GM12878 (cell line): ENCODE measurements at regions not wholly inside any gene's neighbourhood (a gene's known extent, or its start where the extent isn't known, plus 50 kb on each side); places are given as distances from the start of the nearest gene placed in this dataset.

ENCODE experiments used
- BHLHE40 ChIP-seq, 2 experiments: fragments of 450-650 bp in 1 of 2; IDR thresholded peaks; 2 replicates each; pipeline ENCODE4 v1.6.1; 2011 to 2017; ENCODE audit warnings: low read depth in 2 of 2, borderline replicate concordance in 1 of 2, improper control_type of control experiment in 1 of 2, low read length in 1 of 2, mild to moderate bottlenecking in 1 of 2
- EGR1 ChIP-seq, 2 experiments: IDR thresholded peaks; 1 replicate in 1 of 2; 2 replicates in 1 of 2; pipeline ENCODE4 v1.6.1; 2011 to 2012; ENCODE audit warnings: low read depth in 2 of 2, low read length in 2 of 2, borderline replicate concordance in 1 of 2, mild to moderate bottlenecking in 1 of 2, moderate library complexity in 1 of 2
- HDAC6 ChIP-seq: fragments of 200-600 bp; sonication (generic); IDR thresholded peaks from one replicate; pipeline ENCODE4 v1.8.0; 2017; ENCODE audit warnings: antibody characterized with exemption; ENCODE audit not compliant: unreplicated experiment
- NR2C2 ChIP-seq: IDR thresholded peaks from 2 replicates; pipeline ENCODE4 v1.6.1; 2011; ENCODE audit warnings: borderline replicate concordance, low read depth; ENCODE audit not compliant: control insufficient read depth, insufficient read length
- PBX3 ChIP-seq: IDR thresholded peaks from 2 replicates; pipeline ENCODE4 v1.6.1; 2011; ENCODE audit warnings: mild to moderate bottlenecking, low read depth, low read length, moderate library complexity; ENCODE audit not compliant: insufficient replicate concordance
- PML ChIP-seq: IDR thresholded peaks from 2 replicates; pipeline ENCODE4 v1.6.1; 2012; ENCODE audit warnings: low read length, inconsistent platforms
- POLR2AphosphoS5 ChIP-seq: IDR thresholded peaks from 2 replicates; pipeline ENCODE4 v1.6.1; 2011; ENCODE audit warnings: mild to moderate bottlenecking, low read length, inconsistent platforms
- SMAD1 ChIP-seq: fragments of 450-650 bp; IDR thresholded peaks from 2 replicates; pipeline ENCODE4 v1.6.1; 2018; ENCODE audit warnings: mild to moderate bottlenecking, low read depth; ENCODE audit not compliant: partially characterized antibody
- TAF1 ChIP-seq: IDR thresholded peaks from 2 replicates; pipeline ENCODE4 v1.6.1; 2011; ENCODE audit warnings: mild to moderate bottlenecking, low read depth, low read length, borderline replicate concordance
- ZBTB33 ChIP-seq: fragments of 450-650 bp; IDR thresholded peaks from 2 replicates; pipeline ENCODE4 v1.6.1; 2017; ENCODE audit warnings: mild to moderate bottlenecking
- TF ChIP-seq, protein P1 (sequence below), 3 experiments: IDR thresholded peaks in 2 of 3; conservative IDR thresholded peaks in 1 of 3; 2 replicates each; pipeline ENCODE4 v1.5.1; 2011; ENCODE audit warnings: low read depth in 3 of 3, low read length in 3 of 3, mild to moderate bottlenecking in 3 of 3, control low read depth in 2 of 3, moderate library complexity in 2 of 3, inconsistent platforms in 1 of 3, mixed read lengths in 1 of 3; ENCODE audit not compliant: control insufficient read depth in 2 of 3, insufficient read depth in 1 of 3; ENCODE audit errors: extremely low read depth in 1 of 3
- TF ChIP-seq, protein P2 (sequence below): fragments of 450-650 bp; IDR thresholded peaks from 2 replicates; pipeline ENCODE4 v1.6.1; 2017; ENCODE audit warnings: low read depth, mild to moderate bottlenecking, moderate library complexity
- TF ChIP-seq, protein P3 (sequence below): IDR thresholded peaks from 2 replicates; pipeline ENCODE4 v1.6.1; 2012; ENCODE audit warnings: mild to moderate bottlenecking, low read depth, low read length

- TF ChIP-seq, protein P1, sequence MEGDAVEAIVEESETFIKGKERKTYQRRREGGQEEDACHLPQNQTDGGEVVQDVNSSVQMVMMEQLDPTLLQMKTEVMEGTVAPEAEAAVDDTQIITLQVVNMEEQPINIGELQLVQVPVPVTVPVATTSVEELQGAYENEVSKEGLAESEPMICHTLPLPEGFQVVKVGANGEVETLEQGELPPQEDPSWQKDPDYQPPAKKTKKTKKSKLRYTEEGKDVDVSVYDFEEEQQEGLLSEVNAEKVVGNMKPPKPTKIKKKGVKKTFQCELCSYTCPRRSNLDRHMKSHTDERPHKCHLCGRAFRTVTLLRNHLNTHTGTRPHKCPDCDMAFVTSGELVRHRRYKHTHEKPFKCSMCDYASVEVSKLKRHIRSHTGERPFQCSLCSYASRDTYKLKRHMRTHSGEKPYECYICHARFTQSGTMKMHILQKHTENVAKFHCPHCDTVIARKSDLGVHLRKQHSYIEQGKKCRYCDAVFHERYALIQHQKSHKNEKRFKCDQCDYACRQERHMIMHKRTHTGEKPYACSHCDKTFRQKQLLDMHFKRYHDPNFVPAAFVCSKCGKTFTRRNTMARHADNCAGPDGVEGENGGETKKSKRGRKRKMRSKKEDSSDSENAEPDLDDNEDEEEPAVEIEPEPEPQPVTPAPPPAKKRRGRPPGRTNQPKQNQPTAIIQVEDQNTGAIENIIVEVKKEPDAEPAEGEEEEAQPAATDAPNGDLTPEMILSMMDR (IDR thresholded peaks at IDR 0.05 in 2 of 3, conservative IDR thresholded peaks at IDR 0.05 in 1 of 3; ENCODE audit: control insufficient read depth in 2 of 3, extremely low read depth in 1 of 3, insufficient read depth in 1 of 3, low read depth in 3 of 3, low read length in 3 of 3), result no peak
- TF ChIP-seq, protein P2, sequence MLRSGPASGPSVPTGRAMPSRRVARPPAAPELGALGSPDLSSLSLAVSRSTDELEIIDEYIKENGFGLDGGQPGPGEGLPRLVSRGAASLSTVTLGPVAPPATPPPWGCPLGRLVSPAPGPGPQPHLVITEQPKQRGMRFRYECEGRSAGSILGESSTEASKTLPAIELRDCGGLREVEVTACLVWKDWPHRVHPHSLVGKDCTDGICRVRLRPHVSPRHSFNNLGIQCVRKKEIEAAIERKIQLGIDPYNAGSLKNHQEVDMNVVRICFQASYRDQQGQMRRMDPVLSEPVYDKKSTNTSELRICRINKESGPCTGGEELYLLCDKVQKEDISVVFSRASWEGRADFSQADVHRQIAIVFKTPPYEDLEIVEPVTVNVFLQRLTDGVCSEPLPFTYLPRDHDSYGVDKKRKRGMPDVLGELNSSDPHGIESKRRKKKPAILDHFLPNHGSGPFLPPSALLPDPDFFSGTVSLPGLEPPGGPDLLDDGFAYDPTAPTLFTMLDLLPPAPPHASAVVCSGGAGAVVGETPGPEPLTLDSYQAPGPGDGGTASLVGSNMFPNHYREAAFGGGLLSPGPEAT, result no peak
- no peak for TF ChIP-seq EGR1 (IDR thresholded peaks at IDR 0.05; ENCODE audit: borderline replicate concordance in 1 of 2, low read depth in 2 of 2, low read length in 2 of 2)
- TF ChIP-seq ZBTB33, result no peak
- TF ChIP-seq HDAC6, result no peak
- no peak for TF ChIP-seq PML
- TF ChIP-seq POLR2AphosphoS5, result no peak
- TF ChIP-seq, protein P3, sequence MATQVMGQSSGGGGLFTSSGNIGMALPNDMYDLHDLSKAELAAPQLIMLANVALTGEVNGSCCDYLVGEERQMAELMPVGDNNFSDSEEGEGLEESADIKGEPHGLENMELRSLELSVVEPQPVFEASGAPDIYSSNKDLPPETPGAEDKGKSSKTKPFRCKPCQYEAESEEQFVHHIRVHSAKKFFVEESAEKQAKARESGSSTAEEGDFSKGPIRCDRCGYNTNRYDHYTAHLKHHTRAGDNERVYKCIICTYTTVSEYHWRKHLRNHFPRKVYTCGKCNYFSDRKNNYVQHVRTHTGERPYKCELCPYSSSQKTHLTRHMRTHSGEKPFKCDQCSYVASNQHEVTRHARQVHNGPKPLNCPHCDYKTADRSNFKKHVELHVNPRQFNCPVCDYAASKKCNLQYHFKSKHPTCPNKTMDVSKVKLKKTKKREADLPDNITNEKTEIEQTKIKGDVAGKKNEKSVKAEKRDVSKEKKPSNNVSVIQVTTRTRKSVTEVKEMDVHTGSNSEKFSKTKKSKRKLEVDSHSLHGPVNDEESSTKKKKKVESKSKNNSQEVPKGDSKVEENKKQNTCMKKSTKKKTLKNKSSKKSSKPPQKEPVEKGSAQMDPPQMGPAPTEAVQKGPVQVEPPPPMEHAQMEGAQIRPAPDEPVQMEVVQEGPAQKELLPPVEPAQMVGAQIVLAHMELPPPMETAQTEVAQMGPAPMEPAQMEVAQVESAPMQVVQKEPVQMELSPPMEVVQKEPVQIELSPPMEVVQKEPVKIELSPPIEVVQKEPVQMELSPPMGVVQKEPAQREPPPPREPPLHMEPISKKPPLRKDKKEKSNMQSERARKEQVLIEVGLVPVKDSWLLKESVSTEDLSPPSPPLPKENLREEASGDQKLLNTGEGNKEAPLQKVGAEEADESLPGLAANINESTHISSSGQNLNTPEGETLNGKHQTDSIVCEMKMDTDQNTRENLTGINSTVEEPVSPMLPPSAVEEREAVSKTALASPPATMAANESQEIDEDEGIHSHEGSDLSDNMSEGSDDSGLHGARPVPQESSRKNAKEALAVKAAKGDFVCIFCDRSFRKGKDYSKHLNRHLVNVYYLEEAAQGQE, result no peak
- TF ChIP-seq SMAD1, result no peak
- no peak for TF ChIP-seq TAF1
- TF ChIP-seq PBX3, result no peak
- TF ChIP-seq NR2C2, result no peak
- no peak for TF ChIP-seq BHLHE40 (IDR thresholded peaks at IDR 0.05; ENCODE audit: borderline replicate concordance in 1 of 2, low read depth in 2 of 2, low read length in 1 of 2)
Observed at GRCh38 chr16:10318798-10319500, 66.9 kb upstream of the ATF7IP2 start.
